ENCODE measurements at regions not wholly inside any gene's neighbourhood (a gene's known extent, or its start where the extent isn't known, plus 50 kb on each side); places are given as distances from the start of the nearest gene placed in this dataset.

GRCh38 chrX:131802836-131803626, 220.1 kb upstream of the STK26 start (continued):
- no peak for TF ChIP-seq ATF3 (IDR thresholded peaks at IDR 0.05)

GRCh38 chrX:131812847-131813825, 210.0 kb upstream of the STK26 start:
- Histone ChIP-seq H3K36me3 (ENCODE audit: control insufficient read depth in 4 of 4, insufficient read depth in 3 of 4, low read depth in 1 of 4, low read length in 3 of 4) (no peaks in the 10 kb centered on the region), H3K27ac (ENCODE audit: low read depth in 1 of 2, low read length in 2 of 2) (peak overlapping the region in 1 of 2 donors; percentile 56), H3K4me3 (ENCODE audit: low read depth in 1 of 3, low read length in 3 of 3) (peak overlapping the region in 2 of 3 donors; percentile 75 to 81), H3K9ac (ENCODE audit: low read depth in 1 of 2, low read length in 2 of 2) (peak overlapping the region; percentile 7 to 75), H3K9me3 (ENCODE audit: control insufficient read depth in 4 of 4, low read length in 3 of 4) (no peaks in the 10 kb centered on the region), H3K4me1 (ENCODE audit: control insufficient read depth in 4 of 4, insufficient read depth in 4 of 4, low read length in 3 of 4) (peaks cover 0 to 15% (median 13%) of the 10 kb centered on the region in 4 donors), H3K27me3 (ENCODE audit: control insufficient read depth in 4 of 4, insufficient read depth in 4 of 4, low read length in 3 of 4) (no peaks in the 10 kb centered on the region)
- 73% methylated on average over 11 of the region's 11 CpGs for WGBS
- no peak for TF ChIP-seq FOXA2 (IDR thresholded peaks at IDR 0.05)
- no peak for TF ChIP-seq JUND (IDR thresholded peaks at IDR 0.05)
- peak in 1 of 2 donors; percentile 41 for TF ChIP-seq RXRA (IDR thresholded peaks at IDR 0.05)
- TF ChIP-seq ZBTB33 (IDR thresholded peaks at IDR 0.05) = no peak
- no peak for TF ChIP-seq MAX (IDR thresholded peaks at IDR 0.05)
- TF ChIP-seq HNF4G (IDR thresholded peaks at IDR 0.05) = no peak
- TF ChIP-seq YY1 (IDR thresholded peaks at IDR 0.05) = peak; percentile 45
- TF ChIP-seq GABPA (IDR thresholded peaks at IDR 0.05 in 1 of 2, conservative IDR thresholded peaks at IDR 0.05 in 1 of 2) = no peak
- peak; percentile 71 for TF ChIP-seq SP1 (IDR thresholded peaks at IDR 0.05)
- no peak for TF ChIP-seq REST (IDR thresholded peaks at IDR 0.05)
- no peak for TF ChIP-seq NR2F2 (IDR thresholded peaks at IDR 0.05)
- peak; percentile 27 to 91 for TF ChIP-seq RAD21 (IDR thresholded peaks at IDR 0.05)
- TF ChIP-seq ATF3 (IDR thresholded peaks at IDR 0.05) = peak; percentile 85
- peak; percentile 55 for TF ChIP-seq CTCF (IDR thresholded peaks at IDR 0.05; ENCODE audit: low read depth, low read length, missing input control)
- no peak for TF ChIP-seq TAF1 (conservative IDR thresholded peaks at IDR 0.05)
- peak in 1 of 2 donors; percentile 12 for TF ChIP-seq HNF4A (conservative IDR thresholded peaks at IDR 0.05)
- no peak for TF ChIP-seq EGR1 (IDR thresholded peaks at IDR 0.05; ENCODE audit: low read depth in 2 of 2)
- no peak for TF ChIP-seq FOXA1 (IDR thresholded peaks at IDR 0.05)
- no peak for DNase-seq (ENCODE audit: low spot score)

Measured in liver (tissue), 8 donors.